GM21717 (cell line): ENCODE measurements at regions not wholly inside any gene's neighbourhood (a gene's known extent, or its start where the extent isn't known, plus 50 kb on each side); places are given as distances from the start of the nearest gene placed in this dataset.

ENCODE experiments used
- ATAC-seq: cut with Tn5 transposase; IDR thresholded peaks from one replicate; pipeline ENCODE4 v1.9.1; 2021; ENCODE audit warnings: mild to moderate bottlenecking, moderate library complexity; ENCODE audit not compliant: unreplicated experiment

GRCh38 chr6:164838068-164838615 lies 471.3 kb downstream of the C6orf118 start:
- ATAC-seq, result no peak

- no peak for ATAC-seq
These were observed 472.9 kb downstream of the C6orf118 start for GRCh38 chr6:164836486-164836885.

- no peak for ATAC-seq
These were observed 477.0 kb downstream of the C6orf118 start for GRCh38 chr6:164832410-164832809.

GRCh38 chr6:164827537-164827936 lies 481.9 kb downstream of the C6orf118 start:
- ATAC-seq, result no peak

GRCh38 chr6:164826831-164827468 lies 482.5 kb downstream of the C6orf118 start:
- ATAC-seq, result no peak

GRCh38 chr6:164825386-164825785 lies 484.0 kb downstream of the C6orf118 start:
- ATAC-seq, result no peak

GRCh38 chr6:164817662-164818061 lies 491.7 kb downstream of the C6orf118 start:
- no peak for ATAC-seq

GRCh38 chr6:164812706-164813105 lies 496.7 kb downstream of the C6orf118 start:
- ATAC-seq, result no peak

- ATAC-seq, result no peak
These were observed 502.3 kb downstream of the C6orf118 start for GRCh38 chr6:164807125-164807524.

GRCh38 chr6:164795056-164795815 lies 514.2 kb downstream of the C6orf118 start:
- no peak for ATAC-seq

- no peak for ATAC-seq
These were observed 516.7 kb downstream of the C6orf118 start for GRCh38 chr6:164792666-164793065.

- no peak for ATAC-seq
These were observed 517.9 kb downstream of the C6orf118 start for GRCh38 chr6:164791498-164791897.

- ATAC-seq, result no peak
These were observed 545.6 kb downstream of the C6orf118 start for GRCh38 chr6:164763788-164764187.

- no peak for ATAC-seq
These were observed 552.0 kb downstream of the C6orf118 start for GRCh38 chr6:164757451-164757850.

GRCh38 chr6:164756723-164757122 lies 552.7 kb downstream of the C6orf118 start:
- ATAC-seq, result no peak

GRCh38 chr6:164756142-164756541 lies 553.3 kb downstream of the C6orf118 start:
- ATAC-seq, result no peak

GRCh38 chr6:164753517-164753916 lies 555.9 kb downstream of the C6orf118 start:
- ATAC-seq, result no peak

GRCh38 chr6:164751395-164751794 lies 558.0 kb downstream of the C6orf118 start:
- ATAC-seq, result no peak

- no peak for ATAC-seq
These were observed 559.3 kb downstream of the C6orf118 start for GRCh38 chr6:164750128-164750527.

- no peak for ATAC-seq
These were observed 560.0 kb downstream of the C6orf118 start for GRCh38 chr6:164749221-164750064.

GRCh38 chr6:164744301-164744700 lies 565.1 kb downstream of the C6orf118 start:
- no peak for ATAC-seq
